HCT116 (cell line): ENCODE measurements at regions not wholly inside any gene's neighbourhood (a gene's known extent, or its start where the extent isn't known, plus 50 kb on each side); places are given as distances from the start of the nearest gene placed in this dataset.

ENCODE experiments used
- ATAC-seq: fragments of 200-7000 bp; cut with Tn5 transposase; 2 replicates; pipeline ENCODE4 v1.9.1; 2020; ENCODE audit warnings: mild to moderate bottlenecking, moderate library complexity
- BruUV-seq: library from RNA; stranded (reverse); fragments of 400-500 nt; replicated peaks from 2 replicates; lab custom pipeline; 2021; lab: Mats Ljungman, UMichigan
- CTCF ChIA-PET: fragments of 300-600 bp; sonication (Branson Sonifier 250); formaldehyde crosslinking; loops from one replicate; lab custom pipeline; 2021; ENCODE audit warnings: antibody characterized with exemption; lab: Charles Lee
- POLR2A ChIA-PET: fragments of 300-600, 350-600 bp; sonication (Branson Sonifier 250); formaldehyde crosslinking; loops from one replicate; lab custom pipeline; 2021; ENCODE audit warnings: antibody characterized with exemption; lab: Charles Lee
- RAD21 ChIA-PET, 2 experiments: fragments of 300-600 bp; sonication (Branson Sonifier 250); formaldehyde crosslinking; loops; one replicate each; lab custom pipeline; 2023; ENCODE audit warnings: low total read pairs in 2 of 2; ENCODE audit not compliant: uncharacterized antibody in 2 of 2, unreplicated experiment in 2 of 2, low non-redundant PET in 1 of 2; lab: Charles Lee
- DNase-seq: peaks from one replicate; pipeline ENCODE4 v3.0.0-alpha.2; 2010; ENCODE audit warnings: low read depth, low spot score
- H2AFZ ChIP-seq: fragments of 200-600 bp; shearing (Covaris generic), sonication (generic); 2 replicates; pipeline ENCODE4 v1.6.1; 2017; ENCODE audit warnings: low read depth, mixed run types, mixed read lengths, antibody characterized with exemption, low read length; ENCODE audit not compliant: poor library complexity, severe bottlenecking
- H3K27ac ChIP-seq: 2 replicates; pipeline ENCODE4 v1.5.1; 2012; ENCODE audit warnings: low read depth, low read length
- H3K27me3 ChIP-seq: fragments of 200-600 bp; sonication (generic); 2 replicates; pipeline ENCODE4 v1.6.1; 2016; ENCODE audit warnings: mixed run types, low read length, mixed read lengths; ENCODE audit not compliant: insufficient read depth
- H3K36me3 ChIP-seq, 2 experiments: fragments of 200-500 bp in 1 of 2; fragments of 200-600 bp in 1 of 2; sonication (Bioruptor generic) in 1 of 2; sonication (generic) in 1 of 2; 2 replicates each; pipeline versions ENCODE4 v1.5.1 to v1.6.1; 2014 to 2016; ENCODE audit warnings: low read length in 2 of 2, inconsistent platforms in 1 of 2, mixed read lengths in 1 of 2, mixed run types in 1 of 2; ENCODE audit not compliant: insufficient read depth in 2 of 2, control insufficient read depth in 1 of 2
- H3K4me1 ChIP-seq, 2 experiments: fragments of 200-600 bp in 1 of 2; sonication (generic) in 1 of 2; 2 replicates each; pipeline versions ENCODE4 v1.5.1 to v1.6.1; 2012 to 2017; ENCODE audit warnings: low read length in 2 of 2, inconsistent platforms in 1 of 2, mild to moderate bottlenecking in 1 of 2, mixed read lengths in 1 of 2, mixed run types in 1 of 2, moderate library complexity in 1 of 2; ENCODE audit not compliant: insufficient read depth in 2 of 2, control insufficient read depth in 1 of 2
- H3K4me2 ChIP-seq: fragments of 200-600 bp; sonication (generic); 2 replicates; pipeline ENCODE4 v1.6.1; 2017; ENCODE audit warnings: mixed run types, low read length, mixed read lengths
- H3K4me3 ChIP-seq, 2 experiments: fragments of 200-600 bp in 1 of 2; sonication (generic) in 1 of 2; replicated peaks in 1 of 2; 2 replicates each; pipeline ENCODE4 v1.5.1; 2011 to 2016; ENCODE audit warnings: low read length in 2 of 2, control low read depth in 1 of 2, low read depth in 1 of 2, mild to moderate bottlenecking in 1 of 2, mixed read lengths in 1 of 2, mixed run types in 1 of 2
- H3K79me2 ChIP-seq: fragments of 200-600 bp; sonication (generic); 2 replicates; pipeline ENCODE4 v1.6.1; 2017; ENCODE audit warnings: mild to moderate bottlenecking, mixed run types, low read length, moderate library complexity, mixed read lengths; ENCODE audit not compliant: insufficient read depth
- H3K9ac ChIP-seq: fragments of 200-600 bp; sonication (generic); 2 replicates; pipeline ENCODE4 v1.6.1; 2016; ENCODE audit warnings: low read length, mixed read lengths
- H3K9me2 ChIP-seq: fragments of 200-600 bp; sonication (generic), shearing (Covaris generic); 2 replicates; pipeline ENCODE4 v1.6.1; 2017; ENCODE audit warnings: mixed run types, mild to moderate bottlenecking, moderate library complexity; ENCODE audit not compliant: insufficient read depth
- H3K9me3 ChIP-seq, 2 experiments: fragments of 200-500 bp in 1 of 2; fragments of 200-600 bp in 1 of 2; sonication (Bioruptor generic) in 1 of 2; sonication (generic) in 1 of 2; 2 replicates each; pipeline ENCODE4 v1.6.1; 2014 to 2017; ENCODE audit warnings: low read length in 2 of 2, mixed read lengths in 2 of 2, inconsistent platforms in 1 of 2, low read depth in 1 of 2, mild to moderate bottlenecking in 1 of 2, mixed run types in 1 of 2, moderate library complexity in 1 of 2; ENCODE audit not compliant: control insufficient read depth in 1 of 2, insufficient read depth in 1 of 2
- H4K20me1 ChIP-seq: fragments of 200-600 bp; sonication (generic), shearing (Covaris generic); 2 replicates; pipeline ENCODE4 v1.6.1; 2017; ENCODE audit warnings: mixed run types, mild to moderate bottlenecking, moderate library complexity; ENCODE audit not compliant: insufficient read depth
- ATF3 ChIP-seq: IDR thresholded peaks from 2 replicates; pipeline ENCODE4 v1.6.1; 2012
- CEBPB ChIP-seq: IDR thresholded peaks from 2 replicates; pipeline ENCODE4 v1.6.1; 2012; ENCODE audit warnings: low read depth
- CTCF ChIP-seq, 3 experiments: fragments of 200-600 bp in 1 of 3; sonication (generic) in 1 of 3; IDR thresholded peaks in 2 of 3; conservative IDR thresholded peaks in 1 of 3; 2 replicates each; pipeline ENCODE4 v1.5.1; 2012 to 2017; ENCODE audit warnings: low read depth in 2 of 3, low read length in 2 of 3, antibody characterized with exemption in 1 of 3, borderline replicate concordance in 1 of 3, control low read depth in 1 of 3, mild to moderate bottlenecking in 1 of 3, mixed read lengths in 1 of 3, mixed run types in 1 of 3, moderate library complexity in 1 of 3; ENCODE audit not compliant: insufficient read depth in 1 of 3
- ELF1 ChIP-seq: IDR thresholded peaks from 2 replicates; pipeline ENCODE4 v1.6.1; 2012; ENCODE audit warnings: low read depth, borderline replicate concordance
- EZH2phosphoT487 ChIP-seq: fragments of 200-600 bp; IDR thresholded peaks from 2 replicates; pipeline ENCODE4 v1.6.1; 2018; ENCODE audit warnings: antibody characterized with exemption, borderline replicate concordance
- MAX ChIP-seq: IDR thresholded peaks from 2 replicates; pipeline ENCODE4 v1.6.1; 2012
- POLR2A ChIP-seq: IDR thresholded peaks from 2 replicates; pipeline ENCODE4 v1.7.0; 2011; ENCODE audit warnings: borderline replicate concordance; ENCODE audit not compliant: insufficient read depth, insufficient read length; ENCODE audit errors: extremely low read depth
- SIN3A ChIP-seq: IDR thresholded peaks from 2 replicates; pipeline ENCODE4 v1.6.1; 2012; ENCODE audit warnings: low read depth
- SP1 ChIP-seq: IDR thresholded peaks from 2 replicates; pipeline ENCODE4 v1.6.1; 2012; ENCODE audit warnings: low read depth
- YY1 ChIP-seq: IDR thresholded peaks from 2 replicates; pipeline ENCODE4 v1.6.1; 2011; ENCODE audit warnings: low read length, low read depth, moderate library complexity, mild to moderate bottlenecking; ENCODE audit not compliant: insufficient replicate concordance; ENCODE audit errors: extremely low read depth
- ZBTB33 ChIP-seq: IDR thresholded peaks from 2 replicates; pipeline ENCODE4 v1.6.1; 2011; ENCODE audit warnings: mild to moderate bottlenecking, low read length, moderate library complexity; ENCODE audit not compliant: insufficient replicate concordance; ENCODE audit errors: extremely low read depth
- ZNF274 ChIP-seq: fragments of 200-500 bp; sonication (Bioruptor generic); IDR thresholded peaks from 2 replicates; pipeline ENCODE4 v1.6.1; 2014; ENCODE audit warnings: mild to moderate bottlenecking, low read depth, low read length, inconsistent platforms
- intact Hi-C: fragments of 100-400 bp; cut with micrococcal nuclease; formaldehyde crosslinking; loops from 2 replicates; pipeline ENCODE4 v1.10.0; 2022

GRCh38 chr12:30830751-30831150 is 76.0 kb upstream of the CAPRIN2 start:
- TF ChIP-seq POLR2A (no peak), ELF1 (no peak), CTCF (IDR thresholded peaks at IDR 0.05 in 2 of 3, conservative IDR thresholded peaks at IDR 0.05 in 1 of 3; ENCODE audit: borderline replicate concordance in 1 of 3, insufficient read depth in 1 of 3, low read depth in 2 of 3, low read length in 2 of 3) (no peak), MAX (no peak)
- ChIA-PET CTCF (no interaction called here), RAD21 (no interaction called here), POLR2A (no interaction called here)
- Histone ChIP-seq H4K20me1 (no peaks in the 10 kb centered on the region), H3K9me3 (no peaks in the 10 kb centered on the region), H3K4me1 (no peaks in the 10 kb centered on the region), H3K36me3 (no peaks in the 10 kb centered on the region), H3K4me3 (no peak overlapping the region), H3K27me3 (no peaks in the 10 kb centered on the region), H3K9me2 (no peaks in the 10 kb centered on the region), H3K4me2 (no peak overlapping the region), H3K9ac (no peak overlapping the region), H3K27ac (no peak overlapping the region), H2AFZ (no peak overlapping the region), H3K79me2 (no peaks in the 10 kb centered on the region)
- intact Hi-C loops: no loop called here
- no TSS peak for BruUV-seq
- ATAC-seq (no peak), DNase-seq (no peak)

- H3K9me2 ChIP-seq: no peaks in the 10 kb centered on the region
- no peaks in the 10 kb centered on the region for H3K36me3 ChIP-seq
- no peak overlapping the region for H3K27ac ChIP-seq
- no peak for ATAC-seq
- no peaks in the 10 kb centered on the region for H3K4me1 ChIP-seq
- H3K4me3 ChIP-seq: no peak overlapping the region
- no peaks in the 10 kb centered on the region for H3K9me3 ChIP-seq
- ChIA-PET RAD21 (no interaction called here), POLR2A (no interaction called here), CTCF (no interaction called here)
- H4K20me1 ChIP-seq: no peaks in the 10 kb centered on the region
- intact Hi-C loops: no loop called here
- TF ChIP-seq SP1 (no peak), ZNF274 (no peak), YY1 (no peak), CTCF (IDR thresholded peaks at IDR 0.05 in 2 of 3, conservative IDR thresholded peaks at IDR 0.05 in 1 of 3; ENCODE audit: borderline replicate concordance in 1 of 3, insufficient read depth in 1 of 3, low read depth in 2 of 3, low read length in 2 of 3) (no peak), ATF3 (no peak), ZBTB33 (no peak), EZH2phosphoT487 (no peak), CEBPB (no peak), MAX (no peak), SIN3A (no peak)
- H3K79me2 ChIP-seq: no peaks in the 10 kb centered on the region
- no peak overlapping the region for H3K9ac ChIP-seq
- no TSS peak for BruUV-seq
- no peak for DNase-seq
- no peaks in the 10 kb centered on the region for H3K27me3 ChIP-seq
- no peak overlapping the region for H2AFZ ChIP-seq
- H3K4me2 ChIP-seq: no peak overlapping the region
Observed at GRCh38 chr12:30829876-30830275, 75.1 kb upstream of the CAPRIN2 start.
